HCT116 (cell line): ENCODE measurements at regions not wholly inside any gene's neighbourhood (a gene's known extent, or its start where the extent isn't known, plus 50 kb on each side); places are given as distances from the start of the nearest gene placed in this dataset.

Experiments
- ATAC-seq: fragments of 200-7000 bp; cut with Tn5 transposase; 2 replicates; pipeline ENCODE4 v1.9.1; 2020; ENCODE audit warnings: mild to moderate bottlenecking, moderate library complexity
- BruUV-seq: library from RNA; stranded (reverse); fragments of 400-500 nt; replicated peaks from 2 replicates; lab custom pipeline; 2021; lab: Mats Ljungman, UMichigan
- CTCF ChIA-PET: fragments of 300-600 bp; sonication (Branson Sonifier 250); formaldehyde crosslinking; loops from one replicate; lab custom pipeline; 2021; ENCODE audit warnings: antibody characterized with exemption; lab: Charles Lee
- POLR2A ChIA-PET: fragments of 300-600, 350-600 bp; sonication (Branson Sonifier 250); formaldehyde crosslinking; loops from one replicate; lab custom pipeline; 2021; ENCODE audit warnings: antibody characterized with exemption; lab: Charles Lee
- RAD21 ChIA-PET, 2 experiments: fragments of 300-600 bp; sonication (Branson Sonifier 250); formaldehyde crosslinking; loops; one replicate each; lab custom pipeline; 2023; ENCODE audit warnings: low total read pairs in 2 of 2; ENCODE audit not compliant: uncharacterized antibody in 2 of 2, unreplicated experiment in 2 of 2, low non-redundant PET in 1 of 2; lab: Charles Lee
- DNase-seq: peaks from one replicate; pipeline ENCODE4 v3.0.0-alpha.2; 2010; ENCODE audit warnings: low read depth, low spot score
- H2AFZ ChIP-seq: fragments of 200-600 bp; shearing (Covaris generic), sonication (generic); 2 replicates; pipeline ENCODE4 v1.6.1; 2017; ENCODE audit warnings: low read depth, mixed run types, mixed read lengths, antibody characterized with exemption, low read length; ENCODE audit not compliant: poor library complexity, severe bottlenecking
- H3K27ac ChIP-seq: 2 replicates; pipeline ENCODE4 v1.5.1; 2012; ENCODE audit warnings: low read depth, low read length
- H3K27me3 ChIP-seq: fragments of 200-600 bp; sonication (generic); 2 replicates; pipeline ENCODE4 v1.6.1; 2016; ENCODE audit warnings: mixed run types, low read length, mixed read lengths; ENCODE audit not compliant: insufficient read depth
- H3K36me3 ChIP-seq, 2 experiments: fragments of 200-500 bp in 1 of 2; fragments of 200-600 bp in 1 of 2; sonication (Bioruptor generic) in 1 of 2; sonication (generic) in 1 of 2; 2 replicates each; pipeline versions ENCODE4 v1.5.1 to v1.6.1; 2014 to 2016; ENCODE audit warnings: low read length in 2 of 2, inconsistent platforms in 1 of 2, mixed read lengths in 1 of 2, mixed run types in 1 of 2; ENCODE audit not compliant: insufficient read depth in 2 of 2, control insufficient read depth in 1 of 2
- H3K4me1 ChIP-seq, 2 experiments: fragments of 200-600 bp in 1 of 2; sonication (generic) in 1 of 2; 2 replicates each; pipeline versions ENCODE4 v1.5.1 to v1.6.1; 2012 to 2017; ENCODE audit warnings: low read length in 2 of 2, inconsistent platforms in 1 of 2, mild to moderate bottlenecking in 1 of 2, mixed read lengths in 1 of 2, mixed run types in 1 of 2, moderate library complexity in 1 of 2; ENCODE audit not compliant: insufficient read depth in 2 of 2, control insufficient read depth in 1 of 2
- H3K4me2 ChIP-seq: fragments of 200-600 bp; sonication (generic); 2 replicates; pipeline ENCODE4 v1.6.1; 2017; ENCODE audit warnings: mixed run types, low read length, mixed read lengths
- H3K4me3 ChIP-seq, 2 experiments: fragments of 200-600 bp in 1 of 2; sonication (generic) in 1 of 2; replicated peaks in 1 of 2; 2 replicates each; pipeline ENCODE4 v1.5.1; 2011 to 2016; ENCODE audit warnings: low read length in 2 of 2, control low read depth in 1 of 2, low read depth in 1 of 2, mild to moderate bottlenecking in 1 of 2, mixed read lengths in 1 of 2, mixed run types in 1 of 2
- H3K79me2 ChIP-seq: fragments of 200-600 bp; sonication (generic); 2 replicates; pipeline ENCODE4 v1.6.1; 2017; ENCODE audit warnings: mild to moderate bottlenecking, mixed run types, low read length, moderate library complexity, mixed read lengths; ENCODE audit not compliant: insufficient read depth
- H3K9ac ChIP-seq: fragments of 200-600 bp; sonication (generic); 2 replicates; pipeline ENCODE4 v1.6.1; 2016; ENCODE audit warnings: low read length, mixed read lengths
- H3K9me2 ChIP-seq: fragments of 200-600 bp; sonication (generic), shearing (Covaris generic); 2 replicates; pipeline ENCODE4 v1.6.1; 2017; ENCODE audit warnings: mixed run types, mild to moderate bottlenecking, moderate library complexity; ENCODE audit not compliant: insufficient read depth
- H3K9me3 ChIP-seq, 2 experiments: fragments of 200-500 bp in 1 of 2; fragments of 200-600 bp in 1 of 2; sonication (Bioruptor generic) in 1 of 2; sonication (generic) in 1 of 2; 2 replicates each; pipeline ENCODE4 v1.6.1; 2014 to 2017; ENCODE audit warnings: low read length in 2 of 2, mixed read lengths in 2 of 2, inconsistent platforms in 1 of 2, low read depth in 1 of 2, mild to moderate bottlenecking in 1 of 2, mixed run types in 1 of 2, moderate library complexity in 1 of 2; ENCODE audit not compliant: control insufficient read depth in 1 of 2, insufficient read depth in 1 of 2
- H4K20me1 ChIP-seq: fragments of 200-600 bp; sonication (generic), shearing (Covaris generic); 2 replicates; pipeline ENCODE4 v1.6.1; 2017; ENCODE audit warnings: mixed run types, mild to moderate bottlenecking, moderate library complexity; ENCODE audit not compliant: insufficient read depth
- CBX3 ChIP-seq: IDR thresholded peaks from 2 replicates; pipeline ENCODE4 v1.6.1; 2012; ENCODE audit warnings: low read depth
- EGR1 ChIP-seq: IDR thresholded peaks from 2 replicates; pipeline ENCODE4 v1.6.1; 2012; ENCODE audit warnings: low read depth
- ELF1 ChIP-seq: IDR thresholded peaks from 2 replicates; pipeline ENCODE4 v1.6.1; 2012; ENCODE audit warnings: low read depth, borderline replicate concordance
- EZH2phosphoT487 ChIP-seq: fragments of 200-600 bp; IDR thresholded peaks from 2 replicates; pipeline ENCODE4 v1.6.1; 2018; ENCODE audit warnings: antibody characterized with exemption, borderline replicate concordance
- FOSL1 ChIP-seq: IDR thresholded peaks from 2 replicates; pipeline ENCODE4 v1.6.1; 2012; ENCODE audit warnings: low read depth
- JUND ChIP-seq: IDR thresholded peaks from 2 replicates; pipeline ENCODE4 v1.6.1; 2012
- POLR2A ChIP-seq: IDR thresholded peaks from 2 replicates; pipeline ENCODE4 v1.7.0; 2011; ENCODE audit warnings: borderline replicate concordance; ENCODE audit not compliant: insufficient read depth, insufficient read length; ENCODE audit errors: extremely low read depth
- POLR2AphosphoS5 ChIP-seq: IDR thresholded peaks from 2 replicates; pipeline ENCODE4 v1.6.1; 2011; ENCODE audit warnings: mild to moderate bottlenecking, low read depth, low read length, moderate library complexity
- SIN3A ChIP-seq: IDR thresholded peaks from 2 replicates; pipeline ENCODE4 v1.6.1; 2012; ENCODE audit warnings: low read depth
- SP1 ChIP-seq: IDR thresholded peaks from 2 replicates; pipeline ENCODE4 v1.6.1; 2012; ENCODE audit warnings: low read depth
- SRF ChIP-seq: IDR thresholded peaks from 2 replicates; pipeline ENCODE4 v1.6.1; 2012; ENCODE audit warnings: low read depth
- TCF7L2 ChIP-seq: IDR thresholded peaks from 2 replicates; pipeline ENCODE4 v1.7.0; 2011; ENCODE audit warnings: borderline replicate concordance, inconsistent platforms; ENCODE audit not compliant: insufficient read depth, insufficient read length; ENCODE audit errors: extremely low read depth
- YY1 ChIP-seq: IDR thresholded peaks from 2 replicates; pipeline ENCODE4 v1.6.1; 2011; ENCODE audit warnings: low read length, low read depth, moderate library complexity, mild to moderate bottlenecking; ENCODE audit not compliant: insufficient replicate concordance; ENCODE audit errors: extremely low read depth
- ZFX ChIP-seq: fragments of 450-650 bp; IDR thresholded peaks from 2 replicates; pipeline ENCODE4 v1.6.1; 2017
- ZNF274 ChIP-seq: fragments of 200-500 bp; sonication (Bioruptor generic); IDR thresholded peaks from 2 replicates; pipeline ENCODE4 v1.6.1; 2014; ENCODE audit warnings: mild to moderate bottlenecking, low read depth, low read length, inconsistent platforms
- intact Hi-C: fragments of 100-400 bp; cut with micrococcal nuclease; formaldehyde crosslinking; loops from 2 replicates; pipeline ENCODE4 v1.10.0; 2022
- TF ChIP-seq, protein P1 (sequence below): IDR thresholded peaks from 2 replicates; pipeline ENCODE4 v1.6.1; 2012; ENCODE audit warnings: low read depth
- TF ChIP-seq, protein P2 (sequence below): IDR thresholded peaks from 2 replicates; pipeline ENCODE4 v1.6.1; 2012
- TF ChIP-seq, protein P3 (sequence below), 3 experiments: fragments of 200-600 bp in 1 of 3; sonication (generic) in 1 of 3; IDR thresholded peaks in 2 of 3; conservative IDR thresholded peaks in 1 of 3; 2 replicates each; pipeline ENCODE4 v1.5.1; 2012 to 2017; ENCODE audit warnings: low read depth in 2 of 3, low read length in 2 of 3, antibody characterized with exemption in 1 of 3, borderline replicate concordance in 1 of 3, control low read depth in 1 of 3, mild to moderate bottlenecking in 1 of 3, mixed read lengths in 1 of 3, mixed run types in 1 of 3, moderate library complexity in 1 of 3; ENCODE audit not compliant: insufficient read depth in 1 of 3
- TF ChIP-seq, protein P4 (sequence below): IDR thresholded peaks from 2 replicates; pipeline ENCODE4 v1.6.1; 2011; ENCODE audit warnings: mild to moderate bottlenecking, low read length, moderate library complexity; ENCODE audit not compliant: insufficient replicate concordance; ENCODE audit errors: extremely low read depth

DNA sequence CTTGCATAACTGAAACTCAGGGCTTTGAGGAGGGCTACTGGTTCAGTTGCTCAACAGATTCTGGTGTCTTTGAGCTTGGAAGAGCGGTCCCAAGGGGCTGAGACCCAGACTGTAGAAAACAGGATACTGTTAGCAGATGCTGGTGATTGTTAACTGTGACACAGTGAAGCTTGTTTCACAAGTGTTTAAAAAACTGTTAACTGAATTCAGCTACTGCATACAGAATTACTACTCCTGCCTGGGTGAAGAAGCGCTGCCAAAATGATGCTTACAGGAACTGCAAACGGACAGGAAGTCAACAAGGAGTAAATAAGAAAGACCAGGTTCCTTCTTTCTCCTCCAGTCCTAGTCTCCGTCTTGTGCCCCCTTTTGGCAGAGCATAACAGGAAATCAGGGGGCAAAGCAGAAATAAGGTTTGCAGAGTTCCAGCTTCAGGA is 195.3 kb upstream of the USP25 start:
- no peak for ATAC-seq
- intact Hi-C loops, result no loop called here
- no peaks in the 10 kb centered on the region for H3K4me1 ChIP-seq
- no peaks in the 10 kb centered on the region for H4K20me1 ChIP-seq
- no peaks in the 10 kb centered on the region for H3K79me2 ChIP-seq
- BruUV-seq, result no TSS peak
- ChIA-PET POLR2A (no interaction called here), RAD21 (no interaction called here), CTCF (no interaction called here)
- H3K9me2 ChIP-seq, result no peaks in the 10 kb centered on the region
- H3K27ac ChIP-seq, result no peak overlapping the region
- H3K9ac ChIP-seq, result no peak overlapping the region
- H2AFZ ChIP-seq, result no peak overlapping the region
- H3K4me2 ChIP-seq, result no peak overlapping the region
- no peaks in the 10 kb centered on the region for H3K9me3 ChIP-seq
- H3K4me3 ChIP-seq, result no peak overlapping the region
- H3K36me3 ChIP-seq, result no peaks in the 10 kb centered on the region
- TF ChIP-seq POLR2A (no peak), SIN3A (no peak), EGR1 (no peak), ZFX (no peak), TCF7L2 (no peak), EZH2phosphoT487 (no peak), ZNF274 (no peak), JUND (no peak), ELF1 (no peak), SRF (no peak), SP1 (no peak), POLR2AphosphoS5 (no peak), CBX3 (no peak), FOSL1 (no peak), YY1 (no peak)
- TF ChIP-seq, protein P1, sequence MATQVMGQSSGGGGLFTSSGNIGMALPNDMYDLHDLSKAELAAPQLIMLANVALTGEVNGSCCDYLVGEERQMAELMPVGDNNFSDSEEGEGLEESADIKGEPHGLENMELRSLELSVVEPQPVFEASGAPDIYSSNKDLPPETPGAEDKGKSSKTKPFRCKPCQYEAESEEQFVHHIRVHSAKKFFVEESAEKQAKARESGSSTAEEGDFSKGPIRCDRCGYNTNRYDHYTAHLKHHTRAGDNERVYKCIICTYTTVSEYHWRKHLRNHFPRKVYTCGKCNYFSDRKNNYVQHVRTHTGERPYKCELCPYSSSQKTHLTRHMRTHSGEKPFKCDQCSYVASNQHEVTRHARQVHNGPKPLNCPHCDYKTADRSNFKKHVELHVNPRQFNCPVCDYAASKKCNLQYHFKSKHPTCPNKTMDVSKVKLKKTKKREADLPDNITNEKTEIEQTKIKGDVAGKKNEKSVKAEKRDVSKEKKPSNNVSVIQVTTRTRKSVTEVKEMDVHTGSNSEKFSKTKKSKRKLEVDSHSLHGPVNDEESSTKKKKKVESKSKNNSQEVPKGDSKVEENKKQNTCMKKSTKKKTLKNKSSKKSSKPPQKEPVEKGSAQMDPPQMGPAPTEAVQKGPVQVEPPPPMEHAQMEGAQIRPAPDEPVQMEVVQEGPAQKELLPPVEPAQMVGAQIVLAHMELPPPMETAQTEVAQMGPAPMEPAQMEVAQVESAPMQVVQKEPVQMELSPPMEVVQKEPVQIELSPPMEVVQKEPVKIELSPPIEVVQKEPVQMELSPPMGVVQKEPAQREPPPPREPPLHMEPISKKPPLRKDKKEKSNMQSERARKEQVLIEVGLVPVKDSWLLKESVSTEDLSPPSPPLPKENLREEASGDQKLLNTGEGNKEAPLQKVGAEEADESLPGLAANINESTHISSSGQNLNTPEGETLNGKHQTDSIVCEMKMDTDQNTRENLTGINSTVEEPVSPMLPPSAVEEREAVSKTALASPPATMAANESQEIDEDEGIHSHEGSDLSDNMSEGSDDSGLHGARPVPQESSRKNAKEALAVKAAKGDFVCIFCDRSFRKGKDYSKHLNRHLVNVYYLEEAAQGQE, result no peak
- TF ChIP-seq, protein P2, sequence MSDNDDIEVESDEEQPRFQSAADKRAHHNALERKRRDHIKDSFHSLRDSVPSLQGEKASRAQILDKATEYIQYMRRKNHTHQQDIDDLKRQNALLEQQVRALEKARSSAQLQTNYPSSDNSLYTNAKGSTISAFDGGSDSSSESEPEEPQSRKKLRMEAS, result no peak
- TF ChIP-seq, protein P3, sequence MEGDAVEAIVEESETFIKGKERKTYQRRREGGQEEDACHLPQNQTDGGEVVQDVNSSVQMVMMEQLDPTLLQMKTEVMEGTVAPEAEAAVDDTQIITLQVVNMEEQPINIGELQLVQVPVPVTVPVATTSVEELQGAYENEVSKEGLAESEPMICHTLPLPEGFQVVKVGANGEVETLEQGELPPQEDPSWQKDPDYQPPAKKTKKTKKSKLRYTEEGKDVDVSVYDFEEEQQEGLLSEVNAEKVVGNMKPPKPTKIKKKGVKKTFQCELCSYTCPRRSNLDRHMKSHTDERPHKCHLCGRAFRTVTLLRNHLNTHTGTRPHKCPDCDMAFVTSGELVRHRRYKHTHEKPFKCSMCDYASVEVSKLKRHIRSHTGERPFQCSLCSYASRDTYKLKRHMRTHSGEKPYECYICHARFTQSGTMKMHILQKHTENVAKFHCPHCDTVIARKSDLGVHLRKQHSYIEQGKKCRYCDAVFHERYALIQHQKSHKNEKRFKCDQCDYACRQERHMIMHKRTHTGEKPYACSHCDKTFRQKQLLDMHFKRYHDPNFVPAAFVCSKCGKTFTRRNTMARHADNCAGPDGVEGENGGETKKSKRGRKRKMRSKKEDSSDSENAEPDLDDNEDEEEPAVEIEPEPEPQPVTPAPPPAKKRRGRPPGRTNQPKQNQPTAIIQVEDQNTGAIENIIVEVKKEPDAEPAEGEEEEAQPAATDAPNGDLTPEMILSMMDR (IDR thresholded peaks at IDR 0.05 in 2 of 3, conservative IDR thresholded peaks at IDR 0.05 in 1 of 3; ENCODE audit: borderline replicate concordance in 1 of 3, insufficient read depth in 1 of 3, low read depth in 2 of 3, low read length in 2 of 3), result no peak
- TF ChIP-seq, protein P4, sequence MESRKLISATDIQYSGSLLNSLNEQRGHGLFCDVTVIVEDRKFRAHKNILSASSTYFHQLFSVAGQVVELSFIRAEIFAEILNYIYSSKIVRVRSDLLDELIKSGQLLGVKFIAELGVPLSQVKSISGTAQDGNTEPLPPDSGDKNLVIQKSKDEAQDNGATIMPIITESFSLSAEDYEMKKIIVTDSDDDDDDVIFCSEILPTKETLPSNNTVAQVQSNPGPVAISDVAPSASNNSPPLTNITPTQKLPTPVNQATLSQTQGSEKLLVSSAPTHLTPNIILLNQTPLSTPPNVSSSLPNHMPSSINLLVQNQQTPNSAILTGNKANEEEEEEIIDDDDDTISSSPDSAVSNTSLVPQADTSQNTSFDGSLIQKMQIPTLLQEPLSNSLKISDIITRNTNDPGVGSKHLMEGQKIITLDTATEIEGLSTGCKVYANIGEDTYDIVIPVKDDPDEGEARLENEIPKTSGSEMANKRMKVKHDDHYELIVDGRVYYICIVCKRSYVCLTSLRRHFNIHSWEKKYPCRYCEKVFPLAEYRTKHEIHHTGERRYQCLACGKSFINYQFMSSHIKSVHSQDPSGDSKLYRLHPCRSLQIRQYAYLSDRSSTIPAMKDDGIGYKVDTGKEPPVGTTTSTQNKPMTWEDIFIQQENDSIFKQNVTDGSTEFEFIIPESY, result no peak
- DNase-seq, result no peak
- no peaks in the 10 kb centered on the region for H3K27me3 ChIP-seq
